Vagina (tissue), 2 donors: ENCODE measurements at regions not wholly inside any gene's neighbourhood (a gene's known extent, or its start where the extent isn't known, plus 50 kb on each side); places are given as distances from the start of the nearest gene placed in this dataset.

Source experiments
- CTCF ChIP-seq, 3 experiments: fragments of 450-650 bp in 2 of 3; fragments of 200-600 bp in 1 of 3; sonication (generic) in 1 of 3; IDR thresholded peaks; one replicate each; pipeline ENCODE4 v1.5.1; 2017 to 2019; ENCODE audit warnings: antibody characterized with exemption in 3 of 3, mild to moderate bottlenecking in 2 of 3, moderate library complexity in 2 of 3
- POLR2A ChIP-seq, 2 donors: fragments of 450-650 bp; IDR thresholded peaks; one replicate each; pipeline ENCODE4 v1.6.1; 2017; ENCODE audit warnings: antibody characterized with exemption in 2 of 2, mild to moderate bottlenecking in 2 of 2, moderate library complexity in 2 of 2
- POLR2AphosphoS5 ChIP-seq, 2 donors: sonication (generic); formaldehyde crosslinking; IDR thresholded peaks; one replicate each; pipeline ENCODE4 v1.9.0; 2017; ENCODE audit warnings: antibody characterized with exemption in 2 of 2, mild to moderate bottlenecking in 2 of 2, low read depth in 1 of 2; ENCODE audit not compliant: insufficient read depth in 1 of 2

DNA sequence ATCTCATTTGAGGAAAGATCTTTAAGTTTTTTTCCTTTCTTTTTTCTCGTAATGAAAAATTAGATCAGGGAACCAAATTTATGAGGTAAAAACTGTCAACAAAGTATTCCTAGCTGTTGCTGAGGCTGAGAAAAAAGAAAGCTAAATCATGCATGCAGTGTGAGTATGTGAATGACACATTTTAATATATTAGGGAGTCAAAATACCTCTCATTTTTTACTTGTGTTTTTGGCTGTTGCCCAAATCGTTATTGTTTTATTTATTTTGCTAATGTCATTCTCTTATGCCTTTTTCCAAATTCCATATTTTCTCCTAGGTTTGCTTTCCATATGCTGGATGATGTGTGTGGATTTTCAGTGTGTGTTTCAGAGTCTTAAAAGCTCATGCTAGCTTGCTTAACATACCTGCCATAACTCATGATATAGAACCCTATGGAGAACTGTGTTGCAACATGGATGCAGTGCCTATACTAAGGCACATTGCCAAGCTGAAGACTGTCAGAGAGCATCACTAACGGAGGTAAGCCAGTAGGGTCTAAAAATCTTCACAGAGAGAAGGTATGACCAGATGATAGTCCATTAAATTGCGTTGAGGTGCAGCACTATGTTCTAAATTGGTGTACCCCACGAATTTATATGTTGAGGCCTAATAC lies 629.5 kb upstream of the KCNMB2 start:
- TF ChIP-seq CTCF (IDR thresholded peaks at IDR 0.05), result no peak
- TF ChIP-seq POLR2A (IDR thresholded peaks at IDR 0.05), result no peak
- no peak for TF ChIP-seq POLR2AphosphoS5 (IDR thresholded peaks at IDR 0.05; ENCODE audit: insufficient read depth in 1 of 2, low read depth in 1 of 2)
